ENCODE measurements at regions not wholly inside any gene's neighbourhood (a gene's known extent, or its start where the extent isn't known, plus 50 kb on each side); places are given as distances from the start of the nearest gene placed in this dataset.

GRCh38 chr20:57844626-57845596 lies 135.1 kb upstream of the PMEPA1 start:
- DNase-seq: no peak
- in situ Hi-C loops (cut with HindIII; ENCODE audit: low pct_ligation_motif_present, low pct_unique_long_range_greater_than_20kb, low sequenced_read_pairs): no loop called here

GRCh38 chr20:57843941-57844625 lies 134.3 kb upstream of the PMEPA1 start:
- DNase-seq: no peak
- in situ Hi-C loops (cut with HindIII; ENCODE audit: low pct_ligation_motif_present, low pct_unique_long_range_greater_than_20kb, low sequenced_read_pairs): no loop called here

GRCh38 chr20:57842720-57843119 lies 132.9 kb upstream of the PMEPA1 start:
- DNase-seq: no peak
- in situ Hi-C loops (cut with HindIII; ENCODE audit: low pct_ligation_motif_present, low pct_unique_long_range_greater_than_20kb, low sequenced_read_pairs): no loop called here

- no peak for DNase-seq
- in situ Hi-C loops (cut with HindIII; ENCODE audit: low pct_ligation_motif_present, low pct_unique_long_range_greater_than_20kb, low sequenced_read_pairs): no loop called here
Observed at GRCh38 chr20:57841297-57841866, 131.6 kb upstream of the PMEPA1 start.

GRCh38 chr20:57840504-57841296 lies 130.9 kb upstream of the PMEPA1 start:
- in situ Hi-C loops (cut with HindIII; ENCODE audit: low pct_ligation_motif_present, low pct_unique_long_range_greater_than_20kb, low sequenced_read_pairs): no loop called here
- no peak for DNase-seq

- no peak for DNase-seq
- in situ Hi-C loops (cut with HindIII; ENCODE audit: low pct_ligation_motif_present, low pct_unique_long_range_greater_than_20kb, low sequenced_read_pairs): no loop called here
Observed at GRCh38 chr20:57840066-57840465, 130.3 kb upstream of the PMEPA1 start.

- in situ Hi-C loops (cut with HindIII; ENCODE audit: low pct_ligation_motif_present, low pct_unique_long_range_greater_than_20kb, low sequenced_read_pairs): no loop called here
- DNase-seq: no peak
Observed at GRCh38 chr20:57838670-57839151, 128.9 kb upstream of the PMEPA1 start.

- no peak for DNase-seq
- in situ Hi-C loops (cut with HindIII; ENCODE audit: low pct_ligation_motif_present, low pct_unique_long_range_greater_than_20kb, low sequenced_read_pairs): no loop called here
Observed at GRCh38 chr20:57837208-57838035, 127.6 kb upstream of the PMEPA1 start.

- in situ Hi-C loops (cut with HindIII; ENCODE audit: low pct_ligation_motif_present, low pct_unique_long_range_greater_than_20kb, low sequenced_read_pairs): no loop called here
- DNase-seq: no peak
Observed at GRCh38 chr20:57835588-57836455, 126.0 kb upstream of the PMEPA1 start.

- in situ Hi-C loops (cut with HindIII; ENCODE audit: low pct_ligation_motif_present, low pct_unique_long_range_greater_than_20kb, low sequenced_read_pairs): no loop called here
- DNase-seq: no peak
Observed at GRCh38 chr20:57835074-57835452, 125.2 kb upstream of the PMEPA1 start.

GRCh38 chr20:57834306-57835073 lies 124.7 kb upstream of the PMEPA1 start:
- no peak for DNase-seq
- in situ Hi-C loops (cut with HindIII; ENCODE audit: low pct_ligation_motif_present, low pct_unique_long_range_greater_than_20kb, low sequenced_read_pairs): no loop called here

GRCh38 chr20:57831993-57832585 lies 122.3 kb upstream of the PMEPA1 start:
- in situ Hi-C loops (cut with HindIII; ENCODE audit: low pct_ligation_motif_present, low pct_unique_long_range_greater_than_20kb, low sequenced_read_pairs): no loop called here
- no peak for DNase-seq

- in situ Hi-C loops (cut with HindIII; ENCODE audit: low pct_ligation_motif_present, low pct_unique_long_range_greater_than_20kb, low sequenced_read_pairs): no loop called here
- DNase-seq: no peak
Observed at GRCh38 chr20:57831326-57831992, 121.6 kb upstream of the PMEPA1 start.

GRCh38 chr20:57830515-57830895 lies 120.7 kb upstream of the PMEPA1 start:
- DNase-seq: no peak
- in situ Hi-C loops (cut with HindIII; ENCODE audit: low pct_ligation_motif_present, low pct_unique_long_range_greater_than_20kb, low sequenced_read_pairs): no loop called here

GRCh38 chr20:57829805-57830514 lies 120.1 kb upstream of the PMEPA1 start:
- DNase-seq: no peak
- in situ Hi-C loops (cut with HindIII; ENCODE audit: low pct_ligation_motif_present, low pct_unique_long_range_greater_than_20kb, low sequenced_read_pairs): no loop called here
